ENCODE measurements at regions not wholly inside any gene's neighbourhood (a gene's known extent, or its start where the extent isn't known, plus 50 kb on each side); places are given as distances from the start of the nearest gene placed in this dataset.

DNA sequence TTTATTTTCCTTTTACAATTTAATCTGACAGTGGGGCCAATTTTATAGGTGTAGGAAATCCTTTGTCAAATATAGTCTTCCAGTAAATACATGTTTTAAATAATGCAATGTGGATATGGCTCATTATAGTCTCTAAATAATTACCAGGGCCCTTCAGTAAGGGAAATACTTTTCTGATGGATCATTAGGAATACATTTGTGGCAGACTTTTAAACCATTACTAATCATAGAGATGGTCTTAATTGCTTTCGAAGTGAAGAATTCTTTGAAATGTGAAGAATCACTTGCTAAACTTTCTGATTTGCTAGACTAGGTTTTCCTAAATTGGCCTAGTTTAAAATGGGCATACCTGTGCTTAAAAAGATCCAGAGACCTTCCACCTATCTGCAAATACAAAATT is 105.6 kb upstream of the ELL2 start:
- TF ChIP-seq, protein P1, sequence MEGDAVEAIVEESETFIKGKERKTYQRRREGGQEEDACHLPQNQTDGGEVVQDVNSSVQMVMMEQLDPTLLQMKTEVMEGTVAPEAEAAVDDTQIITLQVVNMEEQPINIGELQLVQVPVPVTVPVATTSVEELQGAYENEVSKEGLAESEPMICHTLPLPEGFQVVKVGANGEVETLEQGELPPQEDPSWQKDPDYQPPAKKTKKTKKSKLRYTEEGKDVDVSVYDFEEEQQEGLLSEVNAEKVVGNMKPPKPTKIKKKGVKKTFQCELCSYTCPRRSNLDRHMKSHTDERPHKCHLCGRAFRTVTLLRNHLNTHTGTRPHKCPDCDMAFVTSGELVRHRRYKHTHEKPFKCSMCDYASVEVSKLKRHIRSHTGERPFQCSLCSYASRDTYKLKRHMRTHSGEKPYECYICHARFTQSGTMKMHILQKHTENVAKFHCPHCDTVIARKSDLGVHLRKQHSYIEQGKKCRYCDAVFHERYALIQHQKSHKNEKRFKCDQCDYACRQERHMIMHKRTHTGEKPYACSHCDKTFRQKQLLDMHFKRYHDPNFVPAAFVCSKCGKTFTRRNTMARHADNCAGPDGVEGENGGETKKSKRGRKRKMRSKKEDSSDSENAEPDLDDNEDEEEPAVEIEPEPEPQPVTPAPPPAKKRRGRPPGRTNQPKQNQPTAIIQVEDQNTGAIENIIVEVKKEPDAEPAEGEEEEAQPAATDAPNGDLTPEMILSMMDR (IDR thresholded peaks at IDR 0.05) = no peak
- TF ChIP-seq POLR2AphosphoS5 (IDR thresholded peaks at IDR 0.05) = no peak
